ENCODE measurements at regions not wholly inside any gene's neighbourhood (a gene's known extent, or its start where the extent isn't known, plus 50 kb on each side); places are given as distances from the start of the nearest gene placed in this dataset.

GRCh38 chr17:31752584-31752983 lies 106.5 kb downstream of the COPRS start:
- Histone ChIP-seq H3K4me2 (no peak overlapping the region), H3K9me2 (replicated peaks; ENCODE audit: insufficient read depth) (no peaks in the 10 kb centered on the region), H2AFZ (no peak overlapping the region), H3K79me2 (no peaks in the 10 kb centered on the region), H3K4me3 (no peak overlapping the region), H4K20me1 (ENCODE audit: insufficient read depth, poor library complexity, severe bottlenecking) (no peaks in the 10 kb centered on the region), H3K27ac (peak overlapping the region; percentile 78), H3K9me3 (ENCODE audit: low read depth) (no peaks in the 10 kb centered on the region), H3K4me1 (ENCODE audit: insufficient read depth) (peaks cover 26% of the 10 kb centered on the region), H3K27me3 (no peaks in the 10 kb centered on the region), H3K36me3 (replicated peaks; ENCODE audit: insufficient read depth, low read depth) (no peaks in the 10 kb centered on the region)
- no peak for DNase-seq (ENCODE audit: low spot score)
- 98% methylated on average over 6 of the region's 6 CpGs for WGBS (ENCODE audit: low lambda C conversion rate, missing lambda C conversion rate)
- TF ChIP-seq EZH2phosphoT487 (IDR thresholded peaks at IDR 0.05; ENCODE audit: low read depth, severe bottlenecking, unreplicated experiment) (no peak), EZH2 (IDR thresholded peaks at IDR 0.05; ENCODE audit: borderline replicate concordance) (no peak), CTCF (IDR thresholded peaks at IDR 0.05; ENCODE audit: poor library complexity) (no peak)

GRCh38 chr17:31750578-31750977 lies 108.5 kb downstream of the COPRS start:
- no peaks in the 10 kb centered on the region for H3K36me3 ChIP-seq (replicated peaks; ENCODE audit: insufficient read depth, low read depth)
- WGBS (ENCODE audit: low lambda C conversion rate, missing lambda C conversion rate), result 84% methylated on average over 3 of the region's 3 CpGs
- no peak overlapping the region for H2AFZ ChIP-seq
- no peaks in the 10 kb centered on the region for H3K27me3 ChIP-seq
- no peaks in the 10 kb centered on the region for H3K9me2 ChIP-seq (replicated peaks; ENCODE audit: insufficient read depth)
- no peaks in the 10 kb centered on the region for H3K9me3 ChIP-seq (ENCODE audit: low read depth)
- no peaks in the 10 kb centered on the region for H3K79me2 ChIP-seq
- no peak overlapping the region for H3K4me2 ChIP-seq
- H3K4me3 ChIP-seq, result no peak overlapping the region
- no peak for TF ChIP-seq EZH2 (IDR thresholded peaks at IDR 0.05; ENCODE audit: borderline replicate concordance)
- TF ChIP-seq EZH2phosphoT487 (IDR thresholded peaks at IDR 0.05; ENCODE audit: low read depth, severe bottlenecking, unreplicated experiment), result no peak
- H3K4me1 ChIP-seq (ENCODE audit: insufficient read depth), result peaks cover 29% of the 10 kb centered on the region
- H4K20me1 ChIP-seq (ENCODE audit: insufficient read depth, poor library complexity, severe bottlenecking), result no peaks in the 10 kb centered on the region
- no peak for DNase-seq (ENCODE audit: low spot score)
- no peak overlapping the region for H3K27ac ChIP-seq

- TF ChIP-seq CTCF (IDR thresholded peaks at IDR 0.05; ENCODE audit: poor library complexity), result no peak
- no peak for TF ChIP-seq EZH2 (IDR thresholded peaks at IDR 0.05; ENCODE audit: borderline replicate concordance)
- no peak for TF ChIP-seq EZH2phosphoT487 (IDR thresholded peaks at IDR 0.05; ENCODE audit: low read depth, severe bottlenecking, unreplicated experiment)
- 21% methylated on average over 3 of the region's 3 CpGs for WGBS (ENCODE audit: low lambda C conversion rate, missing lambda C conversion rate)
Measured at GRCh38 chr17:31748881-31749280, 110.2 kb downstream of the COPRS start.

GRCh38 chr17:31746884-31747495 lies 112.1 kb downstream of the COPRS start:
- Histone ChIP-seq H2AFZ (no peak overlapping the region), H3K4me3 (no peak overlapping the region), H3K9me2 (replicated peaks; ENCODE audit: insufficient read depth) (no peaks in the 10 kb centered on the region), H3K79me2 (no peaks in the 10 kb centered on the region), H3K4me2 (no peak overlapping the region), H3K27me3 (no peaks in the 10 kb centered on the region), H4K20me1 (ENCODE audit: insufficient read depth, poor library complexity, severe bottlenecking) (no peaks in the 10 kb centered on the region), H3K27ac (no peak overlapping the region), H3K9me3 (ENCODE audit: low read depth) (no peaks in the 10 kb centered on the region), H3K4me1 (ENCODE audit: insufficient read depth) (peaks cover 25% of the 10 kb centered on the region), H3K36me3 (replicated peaks; ENCODE audit: insufficient read depth, low read depth) (no peaks in the 10 kb centered on the region)
- TF ChIP-seq EZH2phosphoT487 (IDR thresholded peaks at IDR 0.05; ENCODE audit: low read depth, severe bottlenecking, unreplicated experiment) (no peak), EZH2 (IDR thresholded peaks at IDR 0.05; ENCODE audit: borderline replicate concordance) (no peak), CTCF (IDR thresholded peaks at IDR 0.05; ENCODE audit: poor library complexity) (no peak)
- DNase-seq (ENCODE audit: low spot score), result no peak

More at GRCh38 chr17:31748881-31749280, 110.2 kb downstream of the COPRS start:
- no peaks in the 10 kb centered on the region for H3K9me3 ChIP-seq (ENCODE audit: low read depth)
- H4K20me1 ChIP-seq (ENCODE audit: insufficient read depth, poor library complexity, severe bottlenecking), result no peaks in the 10 kb centered on the region
- H3K9me2 ChIP-seq (replicated peaks; ENCODE audit: insufficient read depth), result no peaks in the 10 kb centered on the region
- H3K27ac ChIP-seq, result no peak overlapping the region
- H3K27me3 ChIP-seq, result no peaks in the 10 kb centered on the region
- H2AFZ ChIP-seq, result no peak overlapping the region
- peaks cover 35% of the 10 kb centered on the region for H3K4me1 ChIP-seq (ENCODE audit: insufficient read depth)
- H3K4me3 ChIP-seq, result no peak overlapping the region
- H3K4me2 ChIP-seq, result no peak overlapping the region
- no peak for DNase-seq (ENCODE audit: low spot score)
- H3K36me3 ChIP-seq (replicated peaks; ENCODE audit: insufficient read depth, low read depth), result no peaks in the 10 kb centered on the region
- no peaks in the 10 kb centered on the region for H3K79me2 ChIP-seq

All from hepatocyte (in vitro differentiated cells).